PC-3 (cell line): ENCODE measurements at regions not wholly inside any gene's neighbourhood (a gene's known extent, or its start where the extent isn't known, plus 50 kb on each side); places are given as distances from the start of the nearest gene placed in this dataset.
"Not testable (repeated sequence)": the region's sequence is repeated elsewhere in the genome, so short reads cannot be mapped to it uniquely, and the experiment has no call there.

ENCODE experiments used
- EZH2 ChIP-seq: fragments of 300-600 bp; sonication (generic); IDR thresholded peaks from one replicate; pipeline ENCODE4 v1.6.1; 2017; ENCODE audit warnings: antibody characterized with exemption, mild to moderate bottlenecking, low read length; ENCODE audit not compliant: unreplicated experiment
- TF ChIP-seq, protein P1 (sequence below): fragments of 300-600 bp; sonication (generic); conservative IDR thresholded peaks from 2 replicates; pipeline ENCODE4 v1.5.1; 2017; ENCODE audit warnings: antibody characterized with exemption, low read depth, mild to moderate bottlenecking, low read length

DNA sequence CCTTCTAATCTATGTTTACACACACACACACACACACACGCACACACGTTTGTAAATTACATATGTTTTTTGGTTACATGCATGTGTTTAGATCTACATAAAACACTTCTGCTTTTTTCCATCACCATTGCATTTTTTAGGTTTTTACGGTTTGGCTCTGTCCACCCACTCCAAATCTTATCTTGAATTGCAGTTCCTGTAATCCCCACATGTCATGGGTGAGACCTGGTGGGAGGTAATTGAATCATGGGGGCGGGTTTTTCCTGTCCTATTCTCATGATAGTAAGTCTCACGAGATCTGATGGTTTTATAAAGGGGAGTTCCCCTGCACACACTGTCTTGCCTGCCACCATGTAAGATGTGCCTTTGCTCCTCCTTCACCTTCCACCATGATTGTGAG is 188.7 kb upstream of the TSHZ3 start:
- TF ChIP-seq, protein P1, sequence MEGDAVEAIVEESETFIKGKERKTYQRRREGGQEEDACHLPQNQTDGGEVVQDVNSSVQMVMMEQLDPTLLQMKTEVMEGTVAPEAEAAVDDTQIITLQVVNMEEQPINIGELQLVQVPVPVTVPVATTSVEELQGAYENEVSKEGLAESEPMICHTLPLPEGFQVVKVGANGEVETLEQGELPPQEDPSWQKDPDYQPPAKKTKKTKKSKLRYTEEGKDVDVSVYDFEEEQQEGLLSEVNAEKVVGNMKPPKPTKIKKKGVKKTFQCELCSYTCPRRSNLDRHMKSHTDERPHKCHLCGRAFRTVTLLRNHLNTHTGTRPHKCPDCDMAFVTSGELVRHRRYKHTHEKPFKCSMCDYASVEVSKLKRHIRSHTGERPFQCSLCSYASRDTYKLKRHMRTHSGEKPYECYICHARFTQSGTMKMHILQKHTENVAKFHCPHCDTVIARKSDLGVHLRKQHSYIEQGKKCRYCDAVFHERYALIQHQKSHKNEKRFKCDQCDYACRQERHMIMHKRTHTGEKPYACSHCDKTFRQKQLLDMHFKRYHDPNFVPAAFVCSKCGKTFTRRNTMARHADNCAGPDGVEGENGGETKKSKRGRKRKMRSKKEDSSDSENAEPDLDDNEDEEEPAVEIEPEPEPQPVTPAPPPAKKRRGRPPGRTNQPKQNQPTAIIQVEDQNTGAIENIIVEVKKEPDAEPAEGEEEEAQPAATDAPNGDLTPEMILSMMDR, result not testable (repeated sequence)
- TF ChIP-seq EZH2, result not testable (repeated sequence)
